SU-DHL-6 (cell line): ENCODE measurements at regions not wholly inside any gene's neighbourhood (a gene's known extent, or its start where the extent isn't known, plus 50 kb on each side); places are given as distances from the start of the nearest gene placed in this dataset.

ENCODE experiments used
- H2AFZ ChIP-seq: fragments of 200-600 bp; sonication (generic); 2 replicates; pipeline ENCODE4 v1.6.1; 2014; ENCODE audit warnings: low read depth, mild to moderate bottlenecking, moderate library complexity, mixed read lengths, antibody characterized with exemption, low read length; ENCODE audit not compliant: severe bottlenecking
- H3F3A ChIP-seq: fragments of 200-600 bp; shearing (Covaris generic); 2 replicates; pipeline ENCODE4 v1.6.0; 2016; ENCODE audit warnings: antibody characterized with exemption, mild to moderate bottlenecking; ENCODE audit not compliant: insufficient read depth
- H3K27ac ChIP-seq: fragments of 200-600 bp; sonication (generic); 2 replicates; pipeline ENCODE4 v1.5.1; 2016; ENCODE audit warnings: low read depth, mild to moderate bottlenecking, low read length, moderate library complexity, mixed read lengths
- H3K27me3 ChIP-seq: fragments of 200-600 bp; sonication (generic), shearing (Covaris generic); 2 replicates; pipeline ENCODE4 v1.6.0; 2014; ENCODE audit warnings: mild to moderate bottlenecking, low read length
- H3K36me3 ChIP-seq: fragments of 200-600 bp; sonication (generic); 2 replicates; pipeline ENCODE4 v1.6.1; 2014; ENCODE audit warnings: mild to moderate bottlenecking, low read length, mixed read lengths
- H3K4me2 ChIP-seq: fragments of 300-600, 200-600 bp; shearing (Covaris generic), sonication (generic); 2 replicates; pipeline ENCODE4 v1.6.0; 2014; ENCODE audit warnings: low read length, low read depth, mild to moderate bottlenecking; ENCODE audit not compliant: poor library complexity, severe bottlenecking
- H3K4me3 ChIP-seq: fragments of 200-600 bp; sonication (generic); 2 replicates; pipeline ENCODE4 v1.5.1; 2014; ENCODE audit warnings: antibody characterized with exemption, low read length, mild to moderate bottlenecking, mixed read lengths; ENCODE audit not compliant: insufficient read depth, poor library complexity, severe bottlenecking
- H3K79me2 ChIP-seq: fragments of 200-600 bp; sonication (generic); 2 replicates; pipeline ENCODE4 v1.6.1; 2014; ENCODE audit warnings: mild to moderate bottlenecking, low read length, moderate library complexity; ENCODE audit not compliant: insufficient read depth
- H3K9ac ChIP-seq: fragments of 200-600 bp; sonication (generic); 2 replicates; pipeline ENCODE4 v1.7.0; 2014; ENCODE audit warnings: mild to moderate bottlenecking, low read length
- H3K9me2 ChIP-seq: fragments of 200-600 bp; sonication (generic); replicated peaks from 2 replicates; pipeline ENCODE4 v1.6.1; 2014; ENCODE audit warnings: low read length; ENCODE audit not compliant: insufficient read depth
- H3K9me3 ChIP-seq: fragments of 200-600 bp; sonication (generic); 2 replicates; pipeline ENCODE4 v1.6.1; 2014; ENCODE audit warnings: low read length, mixed read lengths; ENCODE audit not compliant: insufficient read depth
- H4K20me1 ChIP-seq: fragments of 200-600 bp; sonication (generic); 2 replicates; pipeline ENCODE4 v1.6.1; 2014; ENCODE audit warnings: low read depth, mild to moderate bottlenecking, antibody characterized with exemption, low read length, moderate library complexity, mixed read lengths
- EZH2phosphoT487 ChIP-seq: fragments of 200-600 bp; sonication (generic), shearing (Covaris generic); conservative IDR thresholded peaks from 2 replicates; pipeline ENCODE4 v1.6.1; 2018; ENCODE audit warnings: mild to moderate bottlenecking, antibody characterized with exemption, low read length, moderate library complexity, mixed read lengths
- TF ChIP-seq, protein P1 (sequence below): fragments of 200-600 bp; sonication (generic); IDR thresholded peaks from one replicate; pipeline ENCODE4 v1.5.1; 2017; ENCODE audit warnings: antibody characterized with exemption, mild to moderate bottlenecking, low read length, moderate library complexity; ENCODE audit not compliant: insufficient read depth, poor library complexity, severe bottlenecking

GRCh38 chr3:163809540-163809993 lies 1268.7 kb downstream of the SI start:
- peaks cover 2% of the 10 kb centered on the region for H3K36me3 ChIP-seq
- H3K4me3 ChIP-seq: peak overlapping the region; percentile 4
- H3K9me2 ChIP-seq: no peaks in the 10 kb centered on the region
- H3F3A ChIP-seq: peaks cover 13% of the 10 kb centered on the region; the same call in 1 of the 2 replicates
- no peak for TF ChIP-seq EZH2phosphoT487
- TF ChIP-seq, protein P1, sequence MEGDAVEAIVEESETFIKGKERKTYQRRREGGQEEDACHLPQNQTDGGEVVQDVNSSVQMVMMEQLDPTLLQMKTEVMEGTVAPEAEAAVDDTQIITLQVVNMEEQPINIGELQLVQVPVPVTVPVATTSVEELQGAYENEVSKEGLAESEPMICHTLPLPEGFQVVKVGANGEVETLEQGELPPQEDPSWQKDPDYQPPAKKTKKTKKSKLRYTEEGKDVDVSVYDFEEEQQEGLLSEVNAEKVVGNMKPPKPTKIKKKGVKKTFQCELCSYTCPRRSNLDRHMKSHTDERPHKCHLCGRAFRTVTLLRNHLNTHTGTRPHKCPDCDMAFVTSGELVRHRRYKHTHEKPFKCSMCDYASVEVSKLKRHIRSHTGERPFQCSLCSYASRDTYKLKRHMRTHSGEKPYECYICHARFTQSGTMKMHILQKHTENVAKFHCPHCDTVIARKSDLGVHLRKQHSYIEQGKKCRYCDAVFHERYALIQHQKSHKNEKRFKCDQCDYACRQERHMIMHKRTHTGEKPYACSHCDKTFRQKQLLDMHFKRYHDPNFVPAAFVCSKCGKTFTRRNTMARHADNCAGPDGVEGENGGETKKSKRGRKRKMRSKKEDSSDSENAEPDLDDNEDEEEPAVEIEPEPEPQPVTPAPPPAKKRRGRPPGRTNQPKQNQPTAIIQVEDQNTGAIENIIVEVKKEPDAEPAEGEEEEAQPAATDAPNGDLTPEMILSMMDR: no peak
- peak overlapping the region; percentile 81 for H3K4me2 ChIP-seq
- no peaks in the 10 kb centered on the region for H3K27me3 ChIP-seq
- peak overlapping the region; percentile 58 for H3K27ac ChIP-seq
- H4K20me1 ChIP-seq: no peaks in the 10 kb centered on the region
- peak overlapping the region; percentile 96 for H2AFZ ChIP-seq
- H3K9ac ChIP-seq: peak overlapping the region; percentile 11; the same call in 1 of the 2 replicates
- H3K79me2 ChIP-seq: no peaks in the 10 kb centered on the region
- H3K9me3 ChIP-seq: peaks cover 2% of the 10 kb centered on the region; the same call in 1 of the 2 replicates

- Histone ChIP-seq H3K27me3 (no peaks in the 10 kb centered on the region), H2AFZ (peak overlapping the region; percentile 53), H3K9ac (no peak overlapping the region), H3K4me2 (no peak overlapping the region), H3K36me3 (0 out of 2 replicates have a peak, but pooled peaks cover 1% of the 10 kb centered on the region), H4K20me1 (no peaks in the 10 kb centered on the region), H3K9me3 (peaks cover 20% of the 10 kb centered on the region; the same call in 1 of the 2 replicates), H3K27ac (no peak overlapping the region), H3K4me3 (no peak overlapping the region), H3K79me2 (no peaks in the 10 kb centered on the region), H3F3A (no peaks in the 10 kb centered on the region), H3K9me2 (no peaks in the 10 kb centered on the region)
- TF ChIP-seq, protein P1: no peak
- TF ChIP-seq EZH2phosphoT487: no peak
Observed at GRCh38 chr3:163786416-163786815, 1291.9 kb downstream of the SI start.

- Histone ChIP-seq H3K9me2 (no peaks in the 10 kb centered on the region), H2AFZ (peak overlapping the region; percentile 26), H3K9me3 (peaks cover 20% of the 10 kb centered on the region; the same call in 1 of the 2 replicates), H3K36me3 (0 out of 2 replicates have a peak, but pooled peaks cover 4% of the 10 kb centered on the region), H3F3A (no peaks in the 10 kb centered on the region), H3K4me3 (no peak overlapping the region), H3K27ac (no peak overlapping the region), H4K20me1 (no peaks in the 10 kb centered on the region), H3K4me2 (no peak overlapping the region), H3K9ac (no peak overlapping the region), H3K79me2 (no peaks in the 10 kb centered on the region), H3K27me3 (no peaks in the 10 kb centered on the region)
- TF ChIP-seq EZH2phosphoT487: no peak
- TF ChIP-seq, protein P1: peak; percentile 31
Observed at GRCh38 chr3:163785693-163786092, 1292.6 kb downstream of the SI start.
